Thyroid gland (tissue), 4 donors: ENCODE measurements at regions not wholly inside any gene's neighbourhood (a gene's known extent, or its start where the extent isn't known, plus 50 kb on each side); places are given as distances from the start of the nearest gene placed in this dataset.
"Not testable (repeated sequence)": the region's sequence is repeated elsewhere in the genome, so short reads cannot be mapped to it uniquely, and the experiment has no call there.

Source experiments
- DNase-seq, 2 donors: peaks; one replicate each; pipeline ENCODE4 v3.0.0-alpha.2; 2019
- H3K27ac ChIP-seq, 3 donors: fragments of 200-600 bp; sonication (generic); 1 replicate in 2 of 3; 2 replicates in 1 of 3; pipeline ENCODE4 v1.5.1; 2016 to 2019; ENCODE audit warnings: mild to moderate bottlenecking in 1 of 3, moderate library complexity in 1 of 3
- H3K27me3 ChIP-seq: fragments of 200-600 bp; sonication (generic); one replicate; pipeline ENCODE4 v1.5.1; 2019
- H3K36me3 ChIP-seq, 2 donors: fragments of 200-600 bp; sonication (generic); one replicate each; pipeline ENCODE4 v1.5.1; 2016 to 2019
- H3K4me1 ChIP-seq, 2 donors: fragments of 200-600 bp; sonication (generic); one replicate each; pipeline ENCODE4 v1.5.1; 2017 to 2019
- H3K4me3 ChIP-seq, 3 donors: fragments of 200-600 bp; sonication (generic); replicated peaks in 1 of 3; 1 replicate in 2 of 3; 2 replicates in 1 of 3; pipeline ENCODE4 v1.5.1; 2016; ENCODE audit warnings: mild to moderate bottlenecking in 1 of 3
- H3K9me3 ChIP-seq: fragments of 200-600 bp; sonication (generic); one replicate; pipeline ENCODE4 v1.5.1; 2017
- CTCF ChIP-seq, 6 experiments: fragments of 200-600 bp in 3 of 6; fragments of 450-650 bp in 3 of 6; sonication (generic) in 3 of 6; IDR thresholded peaks; one replicate each; pipeline ENCODE4 v1.5.1; 2016 to 2019; ENCODE audit warnings: antibody characterized with exemption in 6 of 6, mild to moderate bottlenecking in 2 of 6, inconsistent platforms in 1 of 6, moderate library complexity in 1 of 6
- POLR2A ChIP-seq, 2 donors: fragments of 450-650 bp; IDR thresholded peaks; one replicate each; pipeline ENCODE4 v1.6.1; 2017; ENCODE audit warnings: antibody characterized with exemption in 2 of 2, mild to moderate bottlenecking in 2 of 2, moderate library complexity in 1 of 2
- WGBS, 2 donors: methylation state at CpG; one replicate each; pipeline ENCODE4 v1.1.5; 2017; 5-methylcytosine and 5-hydroxymethylcytosine counted together
- intact Hi-C: fragments of 100-400 bp; cut with DNase I; formaldehyde crosslinking; loops from one replicate; pipeline ENCODE4 v1.15.1; 2023

- intact Hi-C loops, result no loop called here
- WGBS, 2 donors, result 97 to 98% methylated on average over 1 of the region's 1 CpG
- no peaks in the 10 kb centered on the region for H3K36me3 ChIP-seq
Measured at GRCh38 chr6:62999796-63000195, 211.5 kb upstream of the FKBP1C start.

GRCh38 chr6:63006018-63006417, 205.3 kb upstream of the FKBP1C start:
- H3K36me3 ChIP-seq, DNase-seq, intact Hi-C loops, H3K27me3 ChIP-seq, H3K27ac ChIP-seq, H3K4me1 ChIP-seq, H3K4me3 ChIP-seq, H3K9me3 ChIP-seq: not testable (repeated sequence)
- WGBS, 2 donors, result 85 to 87% methylated on average over 7 of the region's 7 CpGs

More at GRCh38 chr6:62999796-63000195, 211.5 kb upstream of the FKBP1C start:
- Histone ChIP-seq H3K9me3 (no peaks in the 10 kb centered on the region), H3K4me3 (no peak overlapping the region), H3K27me3 (no peaks in the 10 kb centered on the region), H3K4me1 (no peaks in the 10 kb centered on the region), H3K27ac (no peak overlapping the region)
- no peak for DNase-seq
- TF ChIP-seq POLR2A (IDR thresholded peaks at IDR 0.05) (no peak), CTCF (IDR thresholded peaks at IDR 0.05) (no peak)

- H3K36me3 ChIP-seq, intact Hi-C loops: not testable (repeated sequence)
Measured at GRCh38 chr6:63010962-63011361, 200.3 kb upstream of the FKBP1C start.

DNA sequence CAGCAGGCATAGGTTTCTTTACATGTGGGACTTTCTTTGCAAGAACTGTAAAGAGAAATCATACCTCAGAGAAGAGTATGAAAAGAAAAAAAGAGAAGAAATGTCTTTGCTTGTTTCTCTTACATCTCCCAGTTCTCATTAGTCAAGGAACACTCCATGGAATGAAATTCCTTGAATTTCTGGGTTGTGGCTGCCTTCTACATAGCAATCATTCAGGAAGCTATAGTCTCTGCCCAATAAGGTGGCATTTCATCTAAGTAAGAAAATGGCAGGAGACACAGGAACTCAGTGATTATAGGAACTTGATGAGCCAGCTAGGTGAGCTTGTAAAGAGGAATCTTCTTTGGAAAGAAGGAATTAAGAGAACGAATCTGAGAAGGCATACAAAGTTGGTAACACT, 197.0 kb upstream of the FKBP1C start:
- TF ChIP-seq CTCF (IDR thresholded peaks at IDR 0.05), result no peak
- no peak for TF ChIP-seq POLR2A (IDR thresholded peaks at IDR 0.05)
- H3K4me1 ChIP-seq, result no peaks in the 10 kb centered on the region
- DNase-seq, result no peak
- H3K27ac ChIP-seq, result no peak overlapping the region
- H3K9me3 ChIP-seq, result no peaks in the 10 kb centered on the region
- no peaks in the 10 kb centered on the region for H3K36me3 ChIP-seq
- 47 to 50% methylated on average over 1 of the region's 1 CpG for WGBS, 2 donors
- intact Hi-C loops, result no loop called here
- no peak overlapping the region for H3K4me3 ChIP-seq
- no peaks in the 10 kb centered on the region for H3K27me3 ChIP-seq

More at GRCh38 chr6:63010962-63011361, 200.3 kb upstream of the FKBP1C start:
- 56 to 61% methylated on average over 3 of the region's 3 CpGs for WGBS, 2 donors
- not testable (repeated sequence) for H3K27me3 ChIP-seq, DNase-seq, H3K4me3 ChIP-seq, H3K4me1 ChIP-seq, H3K27ac ChIP-seq, H3K9me3 ChIP-seq

DNA sequence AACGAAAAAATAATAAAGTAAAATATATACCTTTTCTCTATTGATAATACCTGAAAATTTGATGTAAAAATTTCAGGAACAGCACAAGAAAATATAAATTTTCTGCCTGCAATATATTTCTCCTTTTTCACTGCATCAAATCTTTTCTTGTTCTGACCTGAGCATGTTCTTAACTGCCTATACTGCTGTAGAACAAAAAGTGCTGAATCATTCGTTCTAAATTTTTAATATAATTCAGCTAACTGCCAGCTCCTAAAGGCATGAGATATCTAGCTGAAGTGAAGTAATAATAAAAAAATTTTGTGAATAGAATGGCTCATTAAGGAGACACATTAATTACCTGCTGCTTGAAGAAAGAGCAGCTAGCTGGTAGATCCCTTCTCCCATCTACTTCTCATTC, 188.6 kb upstream of the FKBP1C start:
- Histone ChIP-seq H3K9me3 (no peaks in the 10 kb centered on the region), H3K27me3 (no peaks in the 10 kb centered on the region), H3K4me3 (no peak overlapping the region), H3K36me3 (no peaks in the 10 kb centered on the region), H3K27ac (no peak overlapping the region), H3K4me1 (no peaks in the 10 kb centered on the region)
- TF ChIP-seq POLR2A (IDR thresholded peaks at IDR 0.05) (no peak), CTCF (IDR thresholded peaks at IDR 0.05) (no peak)
- DNase-seq, result no peak
- 85 to 89% methylated on average over 2 of the region's 2 CpGs for WGBS, 2 donors
- intact Hi-C loops, result no loop called here

DNA sequence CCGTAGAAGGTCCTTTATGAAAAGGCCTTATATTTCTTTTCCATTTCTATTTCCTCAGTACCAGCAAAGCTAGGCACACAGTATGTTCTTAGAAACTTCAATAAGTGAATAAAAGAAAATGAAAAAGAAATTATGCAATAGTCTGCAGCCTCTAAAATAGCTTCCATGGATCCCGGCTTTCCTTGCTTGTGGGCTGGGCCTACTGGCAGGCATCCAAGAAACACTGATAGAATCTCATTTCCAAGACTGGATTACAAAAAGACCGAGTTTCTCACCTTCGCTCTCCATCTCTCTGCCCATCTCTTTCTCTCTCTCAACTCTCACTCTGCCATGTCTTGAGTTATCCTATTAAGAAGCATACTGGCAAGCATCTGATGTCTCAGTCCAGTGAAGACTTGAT, 187.5 kb upstream of the FKBP1C start:
- H3K27ac ChIP-seq, result no peak overlapping the region
- TF ChIP-seq POLR2A (IDR thresholded peaks at IDR 0.05) (no peak), CTCF (IDR thresholded peaks at IDR 0.05) (no peak)
- H3K36me3 ChIP-seq, result no peaks in the 10 kb centered on the region
- DNase-seq, result no peak
- intact Hi-C loops, result no loop called here
- H3K27me3 ChIP-seq, result no peaks in the 10 kb centered on the region
- no peaks in the 10 kb centered on the region for H3K9me3 ChIP-seq
- H3K4me3 ChIP-seq, result no peak overlapping the region
- WGBS, 2 donors, result 70 to 72% methylated on average over 4 of the region's 4 CpGs
- no peaks in the 10 kb centered on the region for H3K4me1 ChIP-seq
